ENCODE measurements at regions not wholly inside any gene's neighbourhood (a gene's known extent, or its start where the extent isn't known, plus 50 kb on each side); places are given as distances from the start of the nearest gene placed in this dataset.

- no peak for ATAC-seq (replicated peaks in 6 of 8)
- Histone ChIP-seq H3K27ac (no peak overlapping the region), H3K4me1 (replicated peaks in 1 of 2) (peaks cover 2 to 6% of the 10 kb centered on the region in 2 donors), H3K4me3 (no peak overlapping the region)
- WGBS, 10 experiments = 0 to 100% (median 75%) methylated on average over 1 to 2 of the region's 2 CpGs; no CpG with 5 or more reads in 1 of the 10 experiments
- in situ Hi-C loops (cut with MboI; ENCODE audit: low pct_unique_long_range_greater_than_20kb in 2 of 9, low sequenced_read_pairs in 9 of 9, unreplicated experiment in 9 of 9) = loop anchor here in 3 of 9 experiments (25.0 kb wide), 5 partner anchors 163 to 1037 kb away; no protein-coding TSS in a partner anchor
Measured at GRCh38 chr2:126799301-126799700, 99.4 kb upstream of the TEX51 start.

GRCh38 chr2:126801473-126801872 is 97.2 kb upstream of the TEX51 start:
- no peak for ATAC-seq (replicated peaks in 6 of 8)
- 44 to 100% (median 77%) methylated on average over 1 to 6 of the region's 6 CpGs; no CpG with 5 or more reads in 2 of the 10 experiments for WGBS, 10 experiments
- Histone ChIP-seq H3K4me1 (replicated peaks in 1 of 2) (peaks cover 0 to 6% of the 10 kb centered on the region in 2 donors), H3K4me3 (no peak overlapping the region), H3K27ac (no peak overlapping the region)
- in situ Hi-C loops (cut with MboI; ENCODE audit: low pct_unique_long_range_greater_than_20kb in 2 of 9, low sequenced_read_pairs in 9 of 9, unreplicated experiment in 9 of 9) = no loop called here

- Histone ChIP-seq H3K27ac (no peak overlapping the region), H3K4me1 (replicated peaks in 1 of 2) (peaks cover 0 to 6% of the 10 kb centered on the region in 2 donors), H3K4me3 (no peak overlapping the region)
- in situ Hi-C loops (cut with MboI; ENCODE audit: low pct_unique_long_range_greater_than_20kb in 2 of 9, low sequenced_read_pairs in 9 of 9, unreplicated experiment in 9 of 9) = no loop called here
- 0 to 90% (median 43%) methylated on average over 1 to 4 of the region's 7 CpGs; no CpG with 5 or more reads in 4 of the 10 experiments for WGBS, 10 experiments
- ATAC-seq (replicated peaks in 6 of 8) = no peak
Measured at GRCh38 chr2:126802316-126802715, 96.4 kb upstream of the TEX51 start.

- Histone ChIP-seq H3K27ac (no peak overlapping the region), H3K4me3 (no peak overlapping the region), H3K4me1 (replicated peaks in 1 of 2) (peaks cover 0 to 6% of the 10 kb centered on the region in 2 donors)
- WGBS, 10 experiments = 26 to 100% (median 91%) methylated on average over 1 to 4 of the region's 8 CpGs; no CpG with 5 or more reads in 3 of the 10 experiments
- no peak for ATAC-seq (replicated peaks in 6 of 8)
- in situ Hi-C loops (cut with MboI; ENCODE audit: low pct_unique_long_range_greater_than_20kb in 2 of 9, low sequenced_read_pairs in 9 of 9, unreplicated experiment in 9 of 9) = no loop called here
Measured at GRCh38 chr2:126802774-126803433, 95.8 kb upstream of the TEX51 start.

GRCh38 chr2:126803434-126803775 is 95.3 kb upstream of the TEX51 start:
- no peak overlapping the region for H3K27ac ChIP-seq
- in situ Hi-C loops (cut with MboI; ENCODE audit: low pct_unique_long_range_greater_than_20kb in 2 of 9, low sequenced_read_pairs in 9 of 9, unreplicated experiment in 9 of 9) = no loop called here
- no peak for ATAC-seq (replicated peaks in 6 of 8)
- H3K4me1 ChIP-seq (replicated peaks in 1 of 2) = peaks cover 1 to 6% of the 10 kb centered on the region in 2 donors
- 29 to 100% (median 90%) methylated on average over 1 to 8 of the region's 8 CpGs; no CpG with 5 or more reads in 3 of the 10 experiments for WGBS, 10 experiments
- no peak overlapping the region for H3K4me3 ChIP-seq

GRCh38 chr2:126804347-126804746 is 94.3 kb upstream of the TEX51 start:
- no peak overlapping the region for H3K4me3 ChIP-seq
- peaks cover 11 to 14% of the 10 kb centered on the region in 2 donors for H3K4me1 ChIP-seq (replicated peaks in 1 of 2)
- ATAC-seq (replicated peaks in 6 of 8) = no peak
- H3K27ac ChIP-seq = no peak overlapping the region
- WGBS, 10 experiments = 60 to 100% (median 83%) methylated on average over 1 to 16 of the region's 17 CpGs; no CpG with 5 or more reads in 3 of the 10 experiments
- in situ Hi-C loops (cut with MboI; ENCODE audit: low pct_unique_long_range_greater_than_20kb in 2 of 9, low sequenced_read_pairs in 9 of 9, unreplicated experiment in 9 of 9) = no loop called here

- peaks cover 10 to 11% of the 10 kb centered on the region in 2 donors for H3K4me1 ChIP-seq (replicated peaks in 1 of 2)
- H3K27ac ChIP-seq = peak overlapping the region in 1 of 2 donors; percentile 56
- 0 to 25% (median 9%) methylated on average over 1 to 6 of the region's 6 CpGs; no CpG with 5 or more reads in 2 of the 10 experiments for WGBS, 10 experiments
- peak in 5 of 8 experiments; percentile 96 to 99 (median 98) for ATAC-seq (replicated peaks in 6 of 8)
- H3K4me3 ChIP-seq = no peak overlapping the region
- in situ Hi-C loops (cut with MboI; ENCODE audit: low pct_unique_long_range_greater_than_20kb in 2 of 9, low sequenced_read_pairs in 9 of 9, unreplicated experiment in 9 of 9) = no loop called here
Measured at GRCh38 chr2:126808929-126809328, 89.8 kb upstream of the TEX51 start.

- WGBS, 10 experiments = 7 to 78% (median 40%) methylated on average over 1 to 5 of the region's 7 CpGs; no CpG with 5 or more reads in 3 of the 10 experiments
- H3K27ac ChIP-seq = peak overlapping the region in 1 of 2 donors; percentile 56
- H3K4me3 ChIP-seq = no peak overlapping the region
- in situ Hi-C loops (cut with MboI; ENCODE audit: low pct_unique_long_range_greater_than_20kb in 2 of 9, low sequenced_read_pairs in 9 of 9, unreplicated experiment in 9 of 9) = no loop called here
- H3K4me1 ChIP-seq (replicated peaks in 1 of 2) = peaks cover 10 to 11% of the 10 kb centered on the region in 2 donors
- peak in 5 of 8 experiments; percentile 59 to 78 (median 74) for ATAC-seq (replicated peaks in 6 of 8)
Measured at GRCh38 chr2:126809340-126809739, 89.3 kb upstream of the TEX51 start.

- H3K4me3 ChIP-seq = no peak overlapping the region
- in situ Hi-C loops (cut with MboI; ENCODE audit: low pct_unique_long_range_greater_than_20kb in 2 of 9, low sequenced_read_pairs in 9 of 9, unreplicated experiment in 9 of 9) = no loop called here
- H3K27ac ChIP-seq = no peak overlapping the region
- peaks cover 10 to 11% of the 10 kb centered on the region in 2 donors for H3K4me1 ChIP-seq (replicated peaks in 1 of 2)
- ATAC-seq (replicated peaks in 6 of 8) = no peak
- 5 to 100% (median 80%) methylated on average over 1 to 6 of the region's 6 CpGs; no CpG with 5 or more reads in 1 of the 10 experiments for WGBS, 10 experiments
Measured at GRCh38 chr2:126810001-126810400, 88.7 kb upstream of the TEX51 start.

- Histone ChIP-seq H3K27ac (no peak overlapping the region), H3K4me3 (no peak overlapping the region), H3K4me1 (replicated peaks in 1 of 2) (peaks cover 10 to 11% of the 10 kb centered on the region in 2 donors)
- no peak for ATAC-seq (replicated peaks in 6 of 8)
- WGBS, 10 experiments = 17 to 100% (median 68%) methylated on average over 1 to 5 of the region's 6 CpGs; no CpG with 5 or more reads in 1 of the 10 experiments
- in situ Hi-C loops (cut with MboI; ENCODE audit: low pct_unique_long_range_greater_than_20kb in 2 of 9, low sequenced_read_pairs in 9 of 9, unreplicated experiment in 9 of 9) = no loop called here
Measured at GRCh38 chr2:126811101-126811500, 87.6 kb upstream of the TEX51 start.

GRCh38 chr2:126817172-126817571 is 81.5 kb upstream of the TEX51 start:
- in situ Hi-C loops (cut with MboI; ENCODE audit: low pct_unique_long_range_greater_than_20kb in 2 of 9, low sequenced_read_pairs in 9 of 9, unreplicated experiment in 9 of 9) = no loop called here
- no peak for ATAC-seq (replicated peaks in 6 of 8)

GRCh38 chr2:126822115-126822514 is 76.6 kb upstream of the TEX51 start:
- Histone ChIP-seq H3K4me3 (no peak overlapping the region), H3K4me1 (replicated peaks in 1 of 2) (no peaks in the 10 kb centered on the region), H3K27ac (no peak overlapping the region)
- no peak for ATAC-seq (replicated peaks in 6 of 8)
- WGBS, 10 experiments = 7 to 95% (median 54%) methylated on average over 2 to 7 of the region's 8 CpGs; no CpG with 5 or more reads in 1 of the 10 experiments
- in situ Hi-C loops (cut with MboI; ENCODE audit: low pct_unique_long_range_greater_than_20kb in 2 of 9, low sequenced_read_pairs in 9 of 9, unreplicated experiment in 9 of 9) = no loop called here

More at GRCh38 chr2:126817172-126817571, 81.5 kb upstream of the TEX51 start:
- Histone ChIP-seq H3K4me3 (no peak overlapping the region), H3K27ac (no peak overlapping the region), H3K4me1 (replicated peaks in 1 of 2) (no peaks in the 10 kb centered on the region)
- 6 to 100% (median 79%) methylated on average over 1 to 3 of the region's 3 CpGs for WGBS, 10 experiments

GRCh38 chr2:126822921-126823320 is 75.8 kb upstream of the TEX51 start:
- WGBS, 10 experiments = 24 to 100% (median 60%) methylated on average over 1 to 4 of the region's 5 CpGs; no CpG with 5 or more reads in 7 of the 10 experiments
- no peak overlapping the region for H3K4me3 ChIP-seq
- in situ Hi-C loops (cut with MboI; ENCODE audit: low pct_unique_long_range_greater_than_20kb in 2 of 9, low sequenced_read_pairs in 9 of 9, unreplicated experiment in 9 of 9) = no loop called here
- H3K27ac ChIP-seq = no peak overlapping the region
- no peak for ATAC-seq (replicated peaks in 6 of 8)
- no peaks in the 10 kb centered on the region for H3K4me1 ChIP-seq (replicated peaks in 1 of 2)
